H1 (cell line): ENCODE measurements at regions not wholly inside any gene's neighbourhood (a gene's known extent, or its start where the extent isn't known, plus 50 kb on each side); places are given as distances from the start of the nearest gene placed in this dataset.

Experiments used
- CHD1 ChIP-seq: IDR thresholded peaks from 2 replicates; pipeline ENCODE4 v1.6.1; 2012; ENCODE audit warnings: low read depth, low read length, improper control_type of control experiment
- EGR1 ChIP-seq: IDR thresholded peaks from 2 replicates; pipeline ENCODE4 v1.6.1; 2011; ENCODE audit warnings: low read depth, low read length, borderline replicate concordance

- TF ChIP-seq EGR1 (no peak), CHD1 (no peak)
These were observed 162.9 kb upstream of the SYT10 start (continued) for GRCh38 chr12:33602515-33602914.
